H4 (cell line): ENCODE measurements at regions not wholly inside any gene's neighbourhood (a gene's known extent, or its start where the extent isn't known, plus 50 kb on each side); places are given as distances from the start of the nearest gene placed in this dataset.
A peak's percentile ranks its signal among the peaks of the same experiment; 100 is the strongest.
"Not testable (repeated sequence)": the region's sequence is repeated elsewhere in the genome, so short reads cannot be mapped to it uniquely, and the experiment has no call there.

Experiments used
- DNase-seq: peaks from one replicate; pipeline ENCODE4 v3.0.0-alpha.2; 2015; ENCODE audit warnings: low spot score

- DNase-seq, result no peak
Observed at GRCh38 chr10:84632866-84633265, 304.5 kb downstream of the CCSER2 start.

- DNase-seq, result no peak
Observed at GRCh38 chr10:84634636-84635035, 306.2 kb downstream of the CCSER2 start.

GRCh38 chr10:84650628-84651027, 322.2 kb downstream of the CCSER2 start:
- DNase-seq, result not testable (repeated sequence)

DNA sequence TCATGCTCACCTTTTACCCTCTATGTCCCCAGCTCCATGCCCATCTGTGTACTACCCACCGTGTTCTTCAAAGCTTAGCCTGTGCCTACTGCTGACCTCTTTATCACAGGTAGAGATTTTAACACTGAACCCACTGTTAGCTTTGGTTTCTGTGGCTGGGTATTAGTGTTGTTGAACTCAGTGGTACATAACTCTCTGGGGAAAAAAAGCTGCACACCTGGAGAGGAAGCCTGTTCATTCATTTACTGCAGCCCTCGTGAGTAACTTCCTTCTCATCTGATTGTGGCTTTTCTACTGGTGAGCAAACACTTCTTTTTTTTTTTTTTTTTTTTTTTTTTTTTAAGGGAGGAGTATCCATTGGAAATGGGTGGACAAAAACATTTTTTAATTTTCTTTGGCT, 326.3 kb downstream of the CCSER2 start:
- DNase-seq, result no peak

DNA sequence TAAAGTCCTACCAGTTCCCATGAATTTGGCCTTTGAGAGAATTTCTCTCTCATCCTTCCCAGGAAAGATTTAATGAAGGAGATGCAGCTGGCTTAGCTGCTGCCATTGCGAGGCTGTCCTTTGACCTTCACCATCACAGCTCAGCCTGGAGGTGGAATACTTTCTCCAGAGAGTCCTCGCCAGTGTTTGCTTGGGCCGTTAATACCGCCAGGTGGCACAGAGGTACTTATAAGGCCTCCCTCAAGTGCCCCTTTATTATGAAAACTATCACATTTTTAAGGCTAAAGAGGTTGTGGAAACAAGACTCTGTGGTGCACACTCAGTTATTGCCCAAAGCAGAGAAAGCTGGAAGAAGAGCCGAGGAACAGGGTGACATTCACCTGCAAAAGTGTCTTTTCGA, 330.6 kb downstream of the CCSER2 start:
- DNase-seq, result no peak

- no peak for DNase-seq
Observed at GRCh38 chr10:84659497-84660439, 331.4 kb downstream of the CCSER2 start.

DNA sequence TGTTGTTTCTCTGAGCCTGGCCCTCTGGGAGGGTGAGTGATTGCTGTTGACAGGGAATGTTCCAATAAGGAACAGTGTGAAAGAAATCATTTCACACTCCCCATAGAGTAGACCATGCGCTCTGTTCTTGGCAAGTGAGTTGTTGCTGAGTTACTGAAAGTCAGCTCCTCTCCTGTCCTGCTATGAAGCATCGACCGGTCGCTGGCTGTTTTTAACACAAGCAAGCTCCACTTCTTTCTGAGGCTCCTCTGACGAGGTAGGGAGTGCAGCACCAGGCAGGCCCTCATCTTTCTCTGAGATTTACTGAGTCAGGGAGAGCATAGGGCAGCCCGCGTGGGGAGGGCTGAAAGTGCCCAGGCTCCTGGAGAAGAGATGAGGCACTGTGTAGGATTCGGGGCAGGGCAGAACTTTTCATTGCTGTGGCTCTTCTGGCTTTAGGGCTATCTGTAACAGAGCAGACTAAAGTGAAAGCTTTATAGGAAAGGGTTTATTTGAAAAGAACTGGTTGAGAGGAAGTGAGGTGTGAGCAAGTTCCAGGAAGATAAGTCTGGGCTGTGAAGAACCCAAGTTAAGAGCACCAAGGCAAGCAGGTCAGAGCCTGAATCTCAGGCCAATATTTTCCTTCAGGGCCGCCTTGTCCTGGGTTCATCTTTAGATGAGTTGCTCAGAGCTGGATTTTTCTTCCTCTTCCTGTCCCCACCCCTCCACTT, 332.2 kb downstream of the CCSER2 start:
- DNase-seq, result no peak

DNA sequence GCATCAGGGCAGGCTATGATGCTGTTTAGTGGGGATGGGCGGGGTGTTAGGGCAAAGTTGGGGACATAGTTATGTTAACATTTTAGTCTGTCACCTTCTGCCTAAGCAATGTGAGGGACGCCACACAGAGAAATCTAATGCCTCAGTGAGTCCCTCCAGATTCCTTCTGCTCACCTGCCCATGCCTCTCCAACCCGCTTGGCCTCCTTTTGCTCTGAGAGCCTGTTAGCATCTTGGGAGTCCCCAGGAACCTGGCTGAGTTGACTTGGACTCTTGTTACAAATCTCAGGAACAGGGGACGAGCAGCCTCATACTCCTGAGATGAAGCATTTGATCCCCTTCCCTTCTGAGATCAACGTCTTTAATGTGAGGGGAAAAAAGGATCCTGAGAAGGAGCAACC, 336.8 kb downstream of the CCSER2 start:
- DNase-seq, result no peak

GRCh38 chr10:84665883-84666463, 337.6 kb downstream of the CCSER2 start:
- DNase-seq, result peak; percentile 9

DNA sequence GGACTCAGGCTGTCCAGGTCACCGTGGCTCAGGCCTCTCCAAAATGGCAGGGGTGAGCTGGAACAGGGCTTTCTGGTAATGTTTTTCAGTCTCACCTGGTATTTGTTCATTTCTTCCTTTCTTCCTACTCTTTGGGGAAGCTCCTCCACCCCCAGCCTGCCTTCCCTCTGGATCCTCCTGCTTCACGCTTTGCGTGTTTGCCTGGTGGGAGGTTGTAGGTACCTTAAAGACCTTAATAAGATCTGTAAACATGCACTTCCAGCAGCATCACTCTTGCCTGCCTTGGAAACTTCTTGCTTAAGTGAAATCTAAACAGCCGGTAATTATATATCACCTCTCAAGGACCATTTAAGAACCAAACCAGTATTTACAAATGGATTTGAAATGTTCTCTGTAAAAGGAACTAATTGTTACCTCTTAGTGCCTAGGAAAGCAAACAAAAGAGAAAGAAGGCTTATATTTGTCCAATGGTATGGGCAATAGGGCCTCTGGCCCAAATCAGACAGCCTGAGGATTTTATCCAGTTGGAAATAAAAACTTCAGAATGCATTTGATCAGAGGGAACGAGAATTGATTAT, 339.9 kb downstream of the CCSER2 start:
- no peak for DNase-seq

DNA sequence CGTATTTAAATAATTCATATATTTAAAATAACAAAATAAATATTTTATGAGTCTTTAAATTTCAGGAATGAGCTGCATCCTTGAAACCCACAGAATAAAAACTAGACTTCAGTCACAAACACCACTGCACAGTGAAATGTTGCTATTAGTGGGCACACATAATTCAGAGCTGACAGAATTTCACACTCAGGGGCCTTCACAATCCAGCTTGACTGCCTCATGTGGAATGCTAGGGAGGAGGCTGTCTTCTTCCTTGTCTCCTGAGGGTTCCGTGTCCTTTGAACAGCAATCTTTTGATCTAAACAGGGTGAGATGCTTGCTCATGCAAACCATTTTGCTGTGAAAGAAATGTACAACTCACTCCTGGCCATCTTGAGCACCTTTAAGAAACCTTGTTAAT, 346.7 kb downstream of the CCSER2 start:
- DNase-seq, result no peak

DNA sequence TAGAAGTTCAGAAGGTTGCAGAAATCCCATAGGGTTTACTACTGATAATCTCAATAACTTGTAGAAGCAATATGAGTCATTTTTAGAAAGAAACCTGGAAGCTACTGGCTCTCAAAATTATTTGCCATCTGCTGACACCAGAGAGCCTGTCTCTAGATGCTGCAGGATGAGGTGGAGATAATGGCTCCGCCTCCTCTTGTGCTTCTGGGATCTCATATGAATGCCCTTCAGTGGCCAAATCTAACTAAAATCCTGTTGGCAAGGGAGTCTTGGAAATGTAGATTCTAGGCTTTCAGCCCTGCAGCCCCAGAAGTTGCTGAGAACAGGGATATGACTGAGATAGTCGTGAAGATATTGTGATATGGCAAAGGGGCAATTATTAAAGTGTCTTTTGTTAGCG, 348.1 kb downstream of the CCSER2 start:
- no peak for DNase-seq

DNA sequence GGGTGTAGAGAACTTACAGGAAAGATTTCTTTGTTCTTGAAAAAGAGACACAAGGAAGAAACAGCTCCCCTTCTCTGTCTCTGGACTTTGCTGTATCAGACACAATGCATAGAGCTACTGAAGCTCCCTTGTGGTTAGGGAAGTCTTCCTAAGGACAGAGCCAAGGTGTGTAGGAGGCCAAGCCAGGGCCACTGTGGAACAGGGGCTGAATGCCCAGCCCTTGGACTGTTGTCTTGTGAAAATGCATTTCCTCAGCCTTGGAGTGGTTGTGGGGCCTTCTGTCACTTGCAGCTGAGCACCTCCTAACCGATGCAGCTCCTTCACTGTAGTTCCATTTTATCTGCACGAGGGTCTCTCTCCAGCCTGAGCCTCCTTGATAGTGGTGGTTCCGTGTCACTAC, 353.4 kb downstream of the CCSER2 start:
- no peak for DNase-seq

DNA sequence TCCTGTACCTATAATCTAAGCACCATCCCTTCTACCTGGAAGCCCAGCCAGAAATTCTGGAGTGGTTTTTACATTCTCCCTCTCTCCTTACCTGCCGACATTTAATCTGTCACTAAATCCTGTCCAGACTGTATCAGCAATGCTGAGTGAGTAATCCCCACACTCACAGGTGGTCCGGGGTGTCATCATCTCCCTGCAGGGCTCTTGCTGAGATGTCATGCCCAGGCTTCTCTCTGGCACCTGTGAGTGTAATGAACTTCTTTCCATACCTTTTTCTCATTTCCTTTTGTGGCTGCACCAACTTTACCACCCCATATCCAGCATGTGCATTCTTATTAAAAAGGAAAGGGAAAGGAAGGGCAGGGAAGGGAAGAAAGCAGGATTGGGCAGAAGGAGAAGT, 355.2 kb downstream of the CCSER2 start:
- DNase-seq, result no peak

DNA sequence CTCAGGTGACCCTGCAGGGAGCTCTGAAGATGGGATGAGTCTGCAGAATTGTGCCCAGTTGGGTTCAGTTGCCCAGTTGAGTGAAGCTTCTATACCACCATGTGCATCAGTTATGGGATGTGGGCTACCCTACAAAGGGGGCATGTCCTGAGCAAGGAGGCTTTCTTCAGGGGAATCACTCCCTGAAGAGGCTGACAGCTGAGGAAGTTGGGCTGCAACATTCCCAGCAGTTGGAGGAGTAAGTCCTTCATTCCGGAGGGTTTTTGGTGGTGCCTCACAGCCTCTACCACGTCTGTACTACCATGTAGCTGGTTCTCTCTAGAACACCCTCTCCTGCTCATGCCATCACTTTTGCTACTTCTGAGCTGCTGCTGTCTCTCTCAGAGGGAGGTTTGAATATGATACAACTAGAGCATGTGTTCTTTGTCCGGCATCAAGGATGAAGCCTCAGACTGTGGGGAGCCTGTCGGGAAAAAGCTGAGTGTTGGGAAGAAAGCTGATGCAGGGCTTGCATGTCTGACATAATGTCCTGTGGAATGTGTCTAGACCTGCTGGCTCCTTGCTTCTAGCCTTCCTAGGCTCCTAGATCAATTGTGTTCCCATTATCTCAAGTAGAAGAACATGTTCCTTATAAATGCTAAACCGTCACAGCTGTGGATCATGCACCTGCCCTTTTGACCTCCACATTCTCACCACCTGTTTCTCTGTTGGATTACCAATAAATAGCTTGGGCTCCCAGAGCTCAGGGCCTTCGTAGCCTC, 355.8 kb downstream of the CCSER2 start:
- no peak for DNase-seq

DNA sequence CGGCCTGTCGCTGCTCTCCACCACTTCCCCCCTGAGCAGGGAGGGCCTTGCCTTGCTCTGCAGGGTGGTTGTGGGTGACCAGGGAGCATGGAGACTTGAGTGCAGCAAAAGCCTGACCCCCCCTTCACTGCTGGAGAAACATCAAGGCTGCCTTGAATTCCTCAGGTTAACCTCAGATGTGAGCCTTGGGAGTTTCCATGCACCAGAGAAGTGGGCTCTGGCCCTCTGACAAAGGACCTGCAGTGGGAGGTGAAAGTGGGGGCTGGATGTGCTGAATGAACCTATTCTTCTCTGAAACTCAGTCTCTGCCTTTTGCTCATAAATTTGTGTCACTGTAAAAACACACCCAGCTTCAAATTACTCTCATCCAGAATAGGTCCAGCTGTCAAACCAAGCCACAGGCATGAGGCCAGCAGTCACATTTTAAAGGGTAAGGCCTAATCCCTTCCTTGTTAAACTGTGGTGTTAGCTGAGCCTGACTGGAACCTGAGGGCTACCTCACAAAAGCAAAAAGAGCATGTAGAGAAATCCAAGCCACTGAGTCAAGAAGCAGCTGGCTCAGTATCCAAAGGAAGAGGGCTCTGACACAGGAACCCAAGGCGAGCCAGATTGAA, 356.8 kb downstream of the CCSER2 start:
- DNase-seq, result peak; percentile 14

- no peak for DNase-seq
Observed at GRCh38 chr10:84693006-84693405, 364.6 kb downstream of the CCSER2 start.

DNA sequence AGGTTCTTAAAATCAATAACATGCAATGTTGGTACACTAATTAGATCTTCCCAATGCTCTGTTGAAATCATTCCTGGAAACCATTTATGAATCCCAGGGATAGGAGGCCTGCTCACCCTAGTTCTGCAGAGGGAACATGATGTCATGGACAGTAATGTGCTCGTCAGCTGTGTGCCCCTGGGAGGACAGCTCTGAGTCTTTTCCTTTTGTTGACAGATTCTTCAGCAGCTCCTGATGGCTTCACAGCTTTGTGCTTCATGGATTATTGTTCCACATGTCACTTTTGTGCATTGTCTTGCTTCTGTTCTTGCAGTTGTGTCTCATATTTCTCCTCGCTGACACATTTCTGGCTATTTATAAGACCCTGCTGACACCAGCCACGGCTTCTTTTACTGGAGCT, 367.5 kb downstream of the CCSER2 start:
- no peak for DNase-seq

- no peak for DNase-seq
Observed at GRCh38 chr10:84696610-84697009, 368.2 kb downstream of the CCSER2 start.

- no peak for DNase-seq
Observed at GRCh38 chr10:84698989-84699388, 370.6 kb downstream of the CCSER2 start.

DNA sequence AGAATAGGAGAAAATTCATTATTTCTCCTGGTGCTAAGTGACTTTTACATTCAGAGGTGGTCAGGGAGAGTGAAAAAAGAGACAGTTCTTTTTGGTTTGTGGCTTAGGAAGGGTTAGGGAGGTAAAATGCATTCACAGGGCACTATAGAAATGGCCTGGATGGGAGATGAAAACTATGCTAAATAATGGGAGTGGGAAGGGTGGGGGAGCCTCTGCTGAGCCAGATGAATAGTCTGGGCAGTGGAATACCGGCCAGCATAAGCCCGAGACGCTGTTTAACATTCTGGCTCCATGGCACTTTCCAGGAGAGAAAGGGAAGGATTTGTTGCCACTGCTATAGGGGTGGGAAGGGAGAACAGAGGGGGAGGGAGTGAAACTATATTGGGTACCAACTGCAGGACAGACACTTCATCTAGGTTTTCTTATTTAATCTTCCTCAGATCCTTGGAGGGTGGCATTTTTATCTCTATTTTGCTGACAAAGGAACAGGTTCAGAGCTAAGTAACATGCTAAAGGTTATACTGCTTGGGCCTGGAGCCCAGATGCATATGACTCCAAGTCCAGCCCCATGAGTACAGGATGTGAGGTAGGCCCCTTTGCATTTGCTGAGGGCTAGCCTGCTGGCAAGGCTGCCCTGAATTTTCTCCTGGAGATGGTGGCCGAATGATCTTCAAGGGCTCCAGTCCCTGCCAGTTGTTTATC, 372.4 kb downstream of the CCSER2 start:
- DNase-seq, result no peak
